SU-DHL-6 (cell line): ENCODE measurements at regions not wholly inside any gene's neighbourhood (a gene's known extent, or its start where the extent isn't known, plus 50 kb on each side); places are given as distances from the start of the nearest gene placed in this dataset.

Experiments used
- EZH2phosphoT487 ChIP-seq: fragments of 200-600 bp; sonication (generic), shearing (Covaris generic); conservative IDR thresholded peaks from 2 replicates; pipeline ENCODE4 v1.6.1; 2018; ENCODE audit warnings: mild to moderate bottlenecking, antibody characterized with exemption, low read length, moderate library complexity, mixed read lengths
- TF ChIP-seq, protein P1 (sequence below): fragments of 200-600 bp; sonication (generic); IDR thresholded peaks from one replicate; pipeline ENCODE4 v1.5.1; 2017; ENCODE audit warnings: antibody characterized with exemption, mild to moderate bottlenecking, low read length, moderate library complexity; ENCODE audit not compliant: insufficient read depth, poor library complexity, severe bottlenecking

DNA sequence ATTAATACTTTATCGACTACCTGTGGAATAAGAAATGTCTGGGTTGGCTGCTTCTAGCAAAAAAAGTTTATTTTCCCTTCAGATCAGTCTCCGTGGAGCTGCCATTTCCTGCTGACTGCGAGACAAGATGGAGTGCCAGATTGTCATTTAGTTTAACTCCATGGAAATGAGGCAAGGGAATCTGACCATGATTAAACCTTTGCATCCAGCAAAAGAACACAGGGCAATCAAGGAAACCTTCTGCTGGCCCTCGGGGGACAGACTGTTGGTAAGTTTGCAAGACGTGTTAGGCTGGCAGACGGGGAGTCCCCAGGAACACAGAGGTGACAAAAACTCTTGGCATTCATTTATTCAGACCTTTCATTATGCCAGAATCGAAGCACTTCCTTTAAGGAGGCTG lies 52.2 kb upstream of the SPACA1 start:
- TF ChIP-seq, protein P1, sequence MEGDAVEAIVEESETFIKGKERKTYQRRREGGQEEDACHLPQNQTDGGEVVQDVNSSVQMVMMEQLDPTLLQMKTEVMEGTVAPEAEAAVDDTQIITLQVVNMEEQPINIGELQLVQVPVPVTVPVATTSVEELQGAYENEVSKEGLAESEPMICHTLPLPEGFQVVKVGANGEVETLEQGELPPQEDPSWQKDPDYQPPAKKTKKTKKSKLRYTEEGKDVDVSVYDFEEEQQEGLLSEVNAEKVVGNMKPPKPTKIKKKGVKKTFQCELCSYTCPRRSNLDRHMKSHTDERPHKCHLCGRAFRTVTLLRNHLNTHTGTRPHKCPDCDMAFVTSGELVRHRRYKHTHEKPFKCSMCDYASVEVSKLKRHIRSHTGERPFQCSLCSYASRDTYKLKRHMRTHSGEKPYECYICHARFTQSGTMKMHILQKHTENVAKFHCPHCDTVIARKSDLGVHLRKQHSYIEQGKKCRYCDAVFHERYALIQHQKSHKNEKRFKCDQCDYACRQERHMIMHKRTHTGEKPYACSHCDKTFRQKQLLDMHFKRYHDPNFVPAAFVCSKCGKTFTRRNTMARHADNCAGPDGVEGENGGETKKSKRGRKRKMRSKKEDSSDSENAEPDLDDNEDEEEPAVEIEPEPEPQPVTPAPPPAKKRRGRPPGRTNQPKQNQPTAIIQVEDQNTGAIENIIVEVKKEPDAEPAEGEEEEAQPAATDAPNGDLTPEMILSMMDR: no peak
- TF ChIP-seq EZH2phosphoT487: no peak
